K562 (cell line): ENCODE measurements at regions not wholly inside any gene's neighbourhood (a gene's known extent, or its start where the extent isn't known, plus 50 kb on each side); places are given as distances from the start of the nearest gene placed in this dataset.

ENCODE experiments used
- ATF1 ChIP-seq, 2 experiments: fragments of 450-650 bp in 1 of 2; IDR thresholded peaks; 2 replicates each; pipeline ENCODE4 v1.6.1; 2016; ENCODE audit warnings: missing compliant biosample characterization in 1 of 2, missing genetic modification characterization in 1 of 2
- ATF7 ChIP-seq: fragments of 450-650 bp; IDR thresholded peaks from 2 replicates; pipeline ENCODE4 v1.7.1; 2014; ENCODE audit warnings: mild to moderate bottlenecking, moderate library complexity
- CCAR2 ChIP-seq: fragments of 200-400 bp; formaldehyde crosslinking; IDR thresholded peaks from 2 replicates; pipeline ENCODE4 v1.6.1; 2017; ENCODE audit warnings: mild to moderate bottlenecking, low read depth, low read length
- EP400 ChIP-seq: fragments of 450-650 bp; IDR thresholded peaks from 2 replicates; pipeline ENCODE4 v1.6.1; 2017; ENCODE audit warnings: antibody characterized with exemption, mild to moderate bottlenecking, moderate library complexity
- FOS ChIP-seq: IDR thresholded peaks from 3 replicates; pipeline ENCODE4 v1.6.1; 2011; ENCODE audit not compliant: insufficient read length; ENCODE audit errors: extremely low read depth
- HEY1 ChIP-seq: fragments of 250-450 bp; sonication (Bioruptor Pico); IDR thresholded peaks from 2 replicates; pipeline ENCODE4 v1.5.0; 2020; ENCODE audit warnings: mild to moderate bottlenecking, moderate library complexity, borderline replicate concordance
- LARP7 ChIP-seq: fragments of 450-650 bp; IDR thresholded peaks from 2 replicates; pipeline ENCODE4 v1.6.1; 2016
- MTA1 ChIP-seq: fragments of 450-650 bp; IDR thresholded peaks from 2 replicates; pipeline ENCODE4 v1.6.1; 2017; ENCODE audit warnings: borderline replicate concordance
- NFE2 ChIP-seq: IDR thresholded peaks from 2 replicates; pipeline ENCODE4 v1.6.1; 2014; ENCODE audit warnings: antibody characterized with exemption, low read depth
- PRMT5 ChIP-seq: sonication (generic); formaldehyde crosslinking; IDR thresholded peaks from 2 replicates; pipeline ENCODE4 v1.5.0; 2020; ENCODE audit warnings: missing genetic modification reagents
- RHOXF2B ChIP-seq: fragments of 250-450 bp; sonication (Bioruptor Pico); conservative IDR thresholded peaks from 2 replicates; pipeline ENCODE4 v1.5.1; 2021
- SMARCC2 ChIP-seq: fragments of 450-650 bp; IDR thresholded peaks from 2 replicates; pipeline ENCODE4 v1.6.1; 2017; ENCODE audit warnings: antibody characterized with exemption, moderate library complexity, mild to moderate bottlenecking, low read depth
- SP1 ChIP-seq: sonication (generic); formaldehyde crosslinking; IDR thresholded peaks from 2 replicates; pipeline ENCODE4 v1.8.1; 2022; ENCODE audit warnings: mild to moderate bottlenecking, missing genetic modification reagents
- ZC3H8 ChIP-seq: fragments of 450-650 bp; IDR thresholded peaks from 2 replicates; pipeline ENCODE4 v1.6.1; 2017
- ZNF121 ChIP-seq: sonication (generic); formaldehyde crosslinking; conservative IDR thresholded peaks from 2 replicates; pipeline ENCODE4 v1.8.0; 2022; ENCODE audit warnings: missing genetic modification reagents
- ZNF347 ChIP-seq: fragments of 450-650 bp; formaldehyde crosslinking; IDR thresholded peaks from 2 replicates; pipeline ENCODE4 v1.4.0; 2020; ENCODE audit warnings: low read depth, mild to moderate bottlenecking, moderate library complexity
- ZNF77 ChIP-seq: fragments of 250-450 bp; sonication (Bioruptor Pico); IDR thresholded peaks from 2 replicates; pipeline ENCODE4 v1.5.0; 2020
- TF ChIP-seq, protein P1 (sequence below): sonication (generic); formaldehyde crosslinking; IDR thresholded peaks from 2 replicates; pipeline ENCODE4 v1.4.0; 2020; ENCODE audit warnings: mild to moderate bottlenecking, missing genetic modification reagents
- TF ChIP-seq, protein P2 (sequence below): fragments of 450-650 bp; formaldehyde crosslinking; IDR thresholded peaks from 2 replicates; pipeline ENCODE4 v1.4.0; 2020; ENCODE audit warnings: mild to moderate bottlenecking, mixed read lengths
- TF ChIP-seq, protein P3 (sequence below): fragments of 450-650 bp; IDR thresholded peaks from 2 replicates; pipeline ENCODE4 v1.6.1; 2017; ENCODE audit warnings: antibody characterized with exemption
- TF ChIP-seq, protein P4 (sequence below): fragments of 450-650 bp; formaldehyde crosslinking; conservative IDR thresholded peaks from 2 replicates; pipeline ENCODE4 v1.4.0; 2022; ENCODE audit warnings: mild to moderate bottlenecking, missing genetic modification characterization

DNA sequence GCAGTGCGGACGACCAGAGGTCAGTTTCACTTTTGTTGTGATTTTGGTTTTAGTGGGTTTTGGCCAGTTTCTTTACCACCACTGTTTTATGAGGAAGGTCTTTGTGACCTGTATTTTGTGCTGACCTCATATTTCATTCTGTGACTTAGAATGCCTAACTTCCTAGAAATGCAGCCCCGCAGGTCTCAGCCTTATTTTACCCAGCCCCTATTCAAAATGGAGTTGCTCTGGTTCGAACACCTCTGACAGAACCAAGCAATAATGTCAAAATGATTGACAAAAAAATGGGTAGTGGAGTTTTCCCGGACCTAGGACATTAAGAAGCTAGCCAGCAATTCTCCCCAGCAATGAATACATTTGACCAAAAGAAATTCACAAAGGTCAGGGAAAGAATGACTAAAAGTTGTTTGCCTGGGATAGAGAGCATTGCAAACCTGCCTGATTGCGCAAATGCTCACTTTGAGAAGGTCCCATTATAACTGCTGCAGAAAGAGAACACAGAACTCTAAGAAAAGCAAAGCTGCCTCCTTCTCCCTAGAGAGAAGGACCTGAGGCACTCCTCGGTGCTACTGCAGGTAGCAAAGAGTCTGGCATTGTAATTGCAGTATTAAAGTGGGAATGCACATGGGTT is 288.8 kb downstream of the ADGB start (continued):
- TF ChIP-seq, protein P1, sequence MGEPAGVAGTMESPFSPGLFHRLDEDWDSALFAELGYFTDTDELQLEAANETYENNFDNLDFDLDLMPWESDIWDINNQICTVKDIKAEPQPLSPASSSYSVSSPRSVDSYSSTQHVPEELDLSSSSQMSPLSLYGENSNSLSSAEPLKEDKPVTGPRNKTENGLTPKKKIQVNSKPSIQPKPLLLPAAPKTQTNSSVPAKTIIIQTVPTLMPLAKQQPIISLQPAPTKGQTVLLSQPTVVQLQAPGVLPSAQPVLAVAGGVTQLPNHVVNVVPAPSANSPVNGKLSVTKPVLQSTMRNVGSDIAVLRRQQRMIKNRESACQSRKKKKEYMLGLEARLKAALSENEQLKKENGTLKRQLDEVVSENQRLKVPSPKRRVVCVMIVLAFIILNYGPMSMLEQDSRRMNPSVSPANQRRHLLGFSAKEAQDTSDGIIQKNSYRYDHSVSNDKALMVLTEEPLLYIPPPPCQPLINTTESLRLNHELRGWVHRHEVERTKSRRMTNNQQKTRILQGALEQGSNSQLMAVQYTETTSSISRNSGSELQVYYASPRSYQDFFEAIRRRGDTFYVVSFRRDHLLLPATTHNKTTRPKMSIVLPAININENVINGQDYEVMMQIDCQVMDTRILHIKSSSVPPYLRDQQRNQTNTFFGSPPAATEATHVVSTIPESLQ (CRISPR knock-in tag) = no peak
- TF ChIP-seq NFE2 (no peak), SMARCC2 (no peak), RHOXF2B (CRISPR knock-in tag) (peak; percentile 100), PRMT5 (CRISPR knock-in tag) (no peak), ATF1 (CRISPR knock-in tag; IDR thresholded peaks at IDR 0.05) (no peak), ATF1 (tag; IDR thresholded peaks at IDR 0.05) (peak; percentile 94), SP1 (CRISPR knock-in tag) (0 out of 2 replicates have a peak, but pooled peaks have one; percentile 52), MTA1 (peak; percentile 84), ZC3H8 (no peak), ZNF121 (CRISPR knock-in tag) (no peak), ZNF77 (CRISPR knock-in tag) (peak; percentile 96), CCAR2 (no peak), EP400 (no peak), FOS (no peak), LARP7 (no peak), HEY1 (CRISPR knock-in tag) (peak; percentile 99), ZNF347 (CRISPR knock-in tag) (peak; percentile 99), ATF7 (no peak; the same call in none of the 2 replicates)
- TF ChIP-seq, protein P2, sequence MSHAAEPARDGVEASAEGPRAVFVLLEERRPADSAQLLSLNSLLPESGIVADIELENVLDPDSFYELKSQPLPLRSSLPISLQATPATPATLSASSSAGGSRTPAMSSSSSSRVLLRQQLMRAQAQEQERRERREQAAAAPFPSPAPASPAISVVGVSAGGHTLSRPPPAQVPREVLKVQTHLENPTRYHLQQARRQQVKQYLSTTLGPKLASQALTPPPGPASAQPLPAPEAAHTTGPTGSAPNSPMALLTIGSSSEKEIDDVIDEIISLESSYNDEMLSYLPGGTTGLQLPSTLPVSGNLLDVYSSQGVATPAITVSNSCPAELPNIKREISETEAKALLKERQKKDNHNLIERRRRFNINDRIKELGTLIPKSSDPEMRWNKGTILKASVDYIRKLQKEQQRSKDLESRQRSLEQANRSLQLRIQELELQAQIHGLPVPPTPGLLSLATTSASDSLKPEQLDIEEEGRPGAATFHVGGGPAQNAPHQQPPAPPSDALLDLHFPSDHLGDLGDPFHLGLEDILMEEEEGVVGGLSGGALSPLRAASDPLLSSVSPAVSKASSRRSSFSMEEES = peak; percentile 96
- TF ChIP-seq, protein P3, sequence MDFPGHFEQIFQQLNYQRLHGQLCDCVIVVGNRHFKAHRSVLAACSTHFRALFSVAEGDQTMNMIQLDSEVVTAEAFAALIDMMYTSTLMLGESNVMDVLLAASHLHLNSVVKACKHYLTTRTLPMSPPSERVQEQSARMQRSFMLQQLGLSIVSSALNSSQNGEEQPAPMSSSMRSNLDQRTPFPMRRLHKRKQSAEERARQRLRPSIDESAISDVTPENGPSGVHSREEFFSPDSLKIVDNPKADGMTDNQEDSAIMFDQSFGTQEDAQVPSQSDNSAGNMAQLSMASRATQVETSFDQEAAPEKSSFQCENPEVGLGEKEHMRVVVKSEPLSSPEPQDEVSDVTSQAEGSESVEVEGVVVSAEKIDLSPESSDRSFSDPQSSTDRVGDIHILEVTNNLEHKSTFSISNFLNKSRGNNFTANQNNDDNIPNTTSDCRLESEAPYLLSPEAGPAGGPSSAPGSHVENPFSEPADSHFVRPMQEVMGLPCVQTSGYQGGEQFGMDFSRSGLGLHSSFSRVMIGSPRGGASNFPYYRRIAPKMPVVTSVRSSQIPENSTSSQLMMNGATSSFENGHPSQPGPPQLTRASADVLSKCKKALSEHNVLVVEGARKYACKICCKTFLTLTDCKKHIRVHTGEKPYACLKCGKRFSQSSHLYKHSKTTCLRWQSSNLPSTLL = no peak
- TF ChIP-seq, protein P4, sequence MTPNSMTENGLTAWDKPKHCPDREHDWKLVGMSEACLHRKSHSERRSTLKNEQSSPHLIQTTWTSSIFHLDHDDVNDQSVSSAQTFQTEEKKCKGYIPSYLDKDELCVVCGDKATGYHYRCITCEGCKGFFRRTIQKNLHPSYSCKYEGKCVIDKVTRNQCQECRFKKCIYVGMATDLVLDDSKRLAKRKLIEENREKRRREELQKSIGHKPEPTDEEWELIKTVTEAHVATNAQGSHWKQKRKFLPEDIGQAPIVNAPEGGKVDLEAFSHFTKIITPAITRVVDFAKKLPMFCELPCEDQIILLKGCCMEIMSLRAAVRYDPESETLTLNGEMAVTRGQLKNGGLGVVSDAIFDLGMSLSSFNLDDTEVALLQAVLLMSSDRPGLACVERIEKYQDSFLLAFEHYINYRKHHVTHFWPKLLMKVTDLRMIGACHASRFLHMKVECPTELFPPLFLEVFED (CRISPR knock-in tag) = peak; percentile 99
